ENCODE measurements at regions not wholly inside any gene's neighbourhood (a gene's known extent, or its start where the extent isn't known, plus 50 kb on each side); places are given as distances from the start of the nearest gene placed in this dataset.

GRCh38 chr1:177525176-177525575, 354.4 kb downstream of the BRINP2 start:
- DNase-seq (ENCODE audit: low spot score): no peak
- H3K27me3 ChIP-seq: no peaks in the 10 kb centered on the region
- TF ChIP-seq CTCF (IDR thresholded peaks at IDR 0.05) (no peak), EZH2phosphoT487 (IDR thresholded peaks at IDR 0.05) (no peak), EZH2 (IDR thresholded peaks at IDR 0.05) (no peak)
- Mint-ChIP-seq H3K36me3 (no peaks in the 10 kb centered on the region), H3K4me3 (no peak overlapping the region), H3K9me3 (no peaks in the 10 kb centered on the region), H3K27ac (no peak overlapping the region), H3K4me1 (no peaks in the 10 kb centered on the region), H3K27me3 (ENCODE audit: insufficient read depth, low read depth) (no peaks in the 10 kb centered on the region)
- H3F3A ChIP-seq (ENCODE audit: low read depth): no peaks in the 10 kb centered on the region
- no peaks in the 10 kb centered on the region for H4K20me1 ChIP-seq (ENCODE audit: low read depth)
- H3K9ac ChIP-seq: no peak overlapping the region
- H2AFZ ChIP-seq (replicated peaks): no peak overlapping the region
- H3K4me2 ChIP-seq: no peak overlapping the region
- no peaks in the 10 kb centered on the region for H3K36me3 ChIP-seq
- H3K4me3 ChIP-seq: no peak overlapping the region
- no peak overlapping the region for H3K27ac ChIP-seq
- H3K79me2 ChIP-seq (ENCODE audit: low read depth): no peaks in the 10 kb centered on the region
- H3K4me1 ChIP-seq: peaks cover 15% of the 10 kb centered on the region
- H3K9me3 ChIP-seq (ENCODE audit: low read depth): no peaks in the 10 kb centered on the region

GRCh38 chr1:177517546-177517945, 346.8 kb downstream of the BRINP2 start:
- TF ChIP-seq CTCF (IDR thresholded peaks at IDR 0.05) (no peak), EZH2 (IDR thresholded peaks at IDR 0.05) (no peak), EZH2phosphoT487 (IDR thresholded peaks at IDR 0.05) (no peak)
- Mint-ChIP-seq H3K9me3 (no peaks in the 10 kb centered on the region), H3K4me1 (no peaks in the 10 kb centered on the region), H3K27me3 (ENCODE audit: insufficient read depth, low read depth) (peaks cover 4% of the 10 kb centered on the region), H3K27ac (no peak overlapping the region), H3K36me3 (no peaks in the 10 kb centered on the region), H3K4me3 (no peak overlapping the region)
- Histone ChIP-seq H3F3A (ENCODE audit: low read depth) (no peaks in the 10 kb centered on the region), H3K36me3 (no peaks in the 10 kb centered on the region), H2AFZ (replicated peaks) (no peak overlapping the region), H3K9me3 (ENCODE audit: low read depth) (no peaks in the 10 kb centered on the region), H3K79me2 (ENCODE audit: low read depth) (no peaks in the 10 kb centered on the region), H4K20me1 (ENCODE audit: low read depth) (no peaks in the 10 kb centered on the region), H3K4me2 (no peak overlapping the region), H3K4me3 (no peak overlapping the region), H3K4me1 (no peaks in the 10 kb centered on the region), H3K27me3 (no peaks in the 10 kb centered on the region), H3K9ac (no peak overlapping the region), H3K27ac (no peak overlapping the region)
- no peak for DNase-seq (ENCODE audit: low spot score)

- Mint-ChIP-seq H3K4me3 (no peak overlapping the region), H3K27ac (no peak overlapping the region), H3K27me3 (ENCODE audit: insufficient read depth, low read depth) (no peaks in the 10 kb centered on the region), H3K36me3 (no peaks in the 10 kb centered on the region), H3K9me3 (no peaks in the 10 kb centered on the region), H3K4me1 (no peaks in the 10 kb centered on the region)
- no peak overlapping the region for H3K27ac ChIP-seq
- H3K4me3 ChIP-seq: no peak overlapping the region
- no peaks in the 10 kb centered on the region for H3K27me3 ChIP-seq
- H3K9me3 ChIP-seq (ENCODE audit: low read depth): no peaks in the 10 kb centered on the region
- H2AFZ ChIP-seq (replicated peaks): no peak overlapping the region
- H3K4me1 ChIP-seq: no peaks in the 10 kb centered on the region
- no peaks in the 10 kb centered on the region for H3F3A ChIP-seq (ENCODE audit: low read depth)
- no peak overlapping the region for H3K9ac ChIP-seq
- no peaks in the 10 kb centered on the region for H3K79me2 ChIP-seq (ENCODE audit: low read depth)
- TF ChIP-seq EZH2phosphoT487 (IDR thresholded peaks at IDR 0.05): no peak
- TF ChIP-seq CTCF (IDR thresholded peaks at IDR 0.05): no peak
- TF ChIP-seq EZH2 (IDR thresholded peaks at IDR 0.05): no peak
- no peak overlapping the region for H3K4me2 ChIP-seq
- H3K36me3 ChIP-seq: no peaks in the 10 kb centered on the region
- H4K20me1 ChIP-seq (ENCODE audit: low read depth): no peaks in the 10 kb centered on the region
- DNase-seq (ENCODE audit: low spot score): no peak
Observed at GRCh38 chr1:177514207-177514606, 343.4 kb downstream of the BRINP2 start.

DNA sequence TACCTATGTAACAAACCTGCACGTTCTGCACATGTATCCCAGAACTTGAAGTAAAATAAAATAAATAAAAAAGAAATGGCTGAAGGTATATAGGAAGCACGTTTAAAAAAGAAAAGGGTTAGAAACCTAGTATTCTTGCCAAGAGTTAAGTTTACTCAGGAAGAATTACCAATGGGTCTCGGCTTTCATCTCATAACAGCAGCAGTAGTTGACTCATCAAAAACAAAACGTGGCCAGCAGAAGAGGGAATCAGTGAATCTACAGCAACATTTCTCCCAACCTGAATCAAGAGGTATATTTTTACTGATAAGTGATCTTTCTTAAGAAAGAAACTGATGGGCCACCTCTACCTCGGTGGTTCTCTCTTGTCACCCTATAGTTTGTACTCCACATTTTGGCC, 340.3 kb downstream of the BRINP2 start:
- H3K4me1 Mint-ChIP-seq: no peaks in the 10 kb centered on the region
- Histone ChIP-seq H3K4me3 (no peak overlapping the region), H3F3A (ENCODE audit: low read depth) (no peaks in the 10 kb centered on the region), H3K9ac (no peak overlapping the region), H3K79me2 (ENCODE audit: low read depth) (no peaks in the 10 kb centered on the region), H4K20me1 (ENCODE audit: low read depth) (no peaks in the 10 kb centered on the region), H3K36me3 (no peaks in the 10 kb centered on the region), H3K27ac (no peak overlapping the region), H3K9me3 (ENCODE audit: low read depth) (no peaks in the 10 kb centered on the region), H3K4me2 (no peak overlapping the region), H3K27me3 (no peaks in the 10 kb centered on the region), H3K4me1 (no peaks in the 10 kb centered on the region), H2AFZ (replicated peaks) (no peak overlapping the region)
- no peaks in the 10 kb centered on the region for H3K36me3 Mint-ChIP-seq
- H3K27me3 Mint-ChIP-seq (ENCODE audit: insufficient read depth, low read depth): peaks cover 4% of the 10 kb centered on the region
- no peak for DNase-seq (ENCODE audit: low spot score)
- no peaks in the 10 kb centered on the region for H3K9me3 Mint-ChIP-seq
- TF ChIP-seq EZH2 (IDR thresholded peaks at IDR 0.05) (no peak), CTCF (IDR thresholded peaks at IDR 0.05) (no peak), EZH2phosphoT487 (IDR thresholded peaks at IDR 0.05) (no peak)
- no peak overlapping the region for H3K27ac Mint-ChIP-seq
- no peak overlapping the region for H3K4me3 Mint-ChIP-seq
